OCI-LY3 (cell line): ENCODE measurements at regions not wholly inside any gene's neighbourhood (a gene's known extent, or its start where the extent isn't known, plus 50 kb on each side); places are given as distances from the start of the nearest gene placed in this dataset.

Experiments
- H2AFZ ChIP-seq: fragments of 200-600, 300-600 bp; shearing (Covaris generic); 2 replicates; pipeline ENCODE4 v1.6.0; 2014; ENCODE audit warnings: antibody characterized with exemption, low read depth, low read length
- H3K27ac ChIP-seq: fragments of 200-600, 300-600 bp; sonication (generic); 2 replicates; pipeline ENCODE4 v1.5.1; 2014; ENCODE audit warnings: mild to moderate bottlenecking, low read length, moderate library complexity, mixed read lengths
- H3K27me3 ChIP-seq: fragments of 200-600, 300-600 bp; sonication (generic); 2 replicates; pipeline ENCODE4 v1.6.1; 2014; ENCODE audit warnings: low read depth, low read length, mixed read lengths
- H3K36me3 ChIP-seq: fragments of 200-600, 300-600 bp; sonication (generic); replicated peaks from 2 replicates; pipeline ENCODE3; 2014; ENCODE audit warnings: low read depth, low read length, mixed read lengths
- H3K4me1 ChIP-seq: fragments of 300-600, 200-600 bp; sonication (generic); 2 replicates; pipeline ENCODE4 v1.6.1; 2014; ENCODE audit warnings: low read length, mixed read lengths
- H3K4me2 ChIP-seq: fragments of 200-600, 300-600 bp; sonication (generic); 2 replicates; pipeline ENCODE4 v1.6.1; 2014; ENCODE audit warnings: low read length, mixed read lengths
- H3K4me3 ChIP-seq: fragments of 300-600, 200-600 bp; sonication (generic); 2 replicates; pipeline ENCODE4 v1.5.1; 2014; ENCODE audit warnings: antibody characterized with exemption, mild to moderate bottlenecking, low read length, moderate library complexity
- H3K79me2 ChIP-seq: fragments of 300-600, 200-600 bp; shearing (Covaris generic); 2 replicates; pipeline ENCODE4 v1.6.1; 2014; ENCODE audit warnings: mild to moderate bottlenecking, low read length, mixed read lengths
- H3K9ac ChIP-seq: fragments of 300-600, 200-600 bp; shearing (Covaris generic); 2 replicates; pipeline ENCODE4 v1.6.0; 2014; ENCODE audit warnings: mild to moderate bottlenecking, low read length, moderate library complexity
- H3K9me3 ChIP-seq: fragments of 200-600, 300-600 bp; shearing (Covaris generic); 2 replicates; pipeline ENCODE4 v1.6.1; 2014; ENCODE audit warnings: low read length, mixed read lengths; ENCODE audit not compliant: insufficient read depth
- H4K20me1 ChIP-seq: fragments of 200-600, 300-600 bp; sonication (generic); 2 replicates; pipeline ENCODE4 v1.6.1; 2016; ENCODE audit warnings: low read length, mixed read lengths; ENCODE audit not compliant: insufficient read depth
- EZH2phosphoT487 ChIP-seq: fragments of 200-600 bp; shearing (Covaris generic); IDR thresholded peaks from 2 replicates; pipeline ENCODE4 v1.6.1; 2018; ENCODE audit warnings: antibody characterized with exemption, mixed run types, low read depth
- TF ChIP-seq, protein P1 (sequence below): fragments of 200-600, 300-600 bp; sonication (generic); IDR thresholded peaks from 2 replicates; pipeline ENCODE4 v1.5.1; 2014; ENCODE audit warnings: antibody characterized with exemption, low read length, low read depth

DNA sequence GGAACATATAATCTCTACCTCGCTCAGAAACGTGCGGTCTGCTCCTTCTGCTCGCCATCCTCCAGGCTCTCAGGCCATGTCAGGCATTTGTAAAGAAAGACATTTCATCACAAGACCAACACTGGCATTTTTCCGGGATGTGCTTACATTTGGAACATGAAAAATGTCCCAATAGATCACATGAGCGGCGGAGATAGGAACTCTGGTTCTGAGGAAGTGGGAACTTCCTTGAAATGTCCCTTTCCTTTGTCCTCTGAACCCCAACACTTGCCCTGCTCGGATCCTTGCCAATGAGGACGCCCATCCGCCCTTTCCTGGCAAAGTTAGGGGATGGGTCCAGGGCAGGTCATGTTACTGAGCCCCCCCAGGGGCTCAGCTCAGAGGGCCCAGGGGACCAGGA is 130.5 kb downstream of the MAF start:
- H3K4me2 ChIP-seq = no peak overlapping the region
- H3K4me1 ChIP-seq = no peaks in the 10 kb centered on the region
- H2AFZ ChIP-seq = no peak overlapping the region
- H3K27me3 ChIP-seq = 0 out of 2 replicates have a peak, but pooled peaks cover 3% of the 10 kb centered on the region
- TF ChIP-seq EZH2phosphoT487 = no peak
- TF ChIP-seq, protein P1, sequence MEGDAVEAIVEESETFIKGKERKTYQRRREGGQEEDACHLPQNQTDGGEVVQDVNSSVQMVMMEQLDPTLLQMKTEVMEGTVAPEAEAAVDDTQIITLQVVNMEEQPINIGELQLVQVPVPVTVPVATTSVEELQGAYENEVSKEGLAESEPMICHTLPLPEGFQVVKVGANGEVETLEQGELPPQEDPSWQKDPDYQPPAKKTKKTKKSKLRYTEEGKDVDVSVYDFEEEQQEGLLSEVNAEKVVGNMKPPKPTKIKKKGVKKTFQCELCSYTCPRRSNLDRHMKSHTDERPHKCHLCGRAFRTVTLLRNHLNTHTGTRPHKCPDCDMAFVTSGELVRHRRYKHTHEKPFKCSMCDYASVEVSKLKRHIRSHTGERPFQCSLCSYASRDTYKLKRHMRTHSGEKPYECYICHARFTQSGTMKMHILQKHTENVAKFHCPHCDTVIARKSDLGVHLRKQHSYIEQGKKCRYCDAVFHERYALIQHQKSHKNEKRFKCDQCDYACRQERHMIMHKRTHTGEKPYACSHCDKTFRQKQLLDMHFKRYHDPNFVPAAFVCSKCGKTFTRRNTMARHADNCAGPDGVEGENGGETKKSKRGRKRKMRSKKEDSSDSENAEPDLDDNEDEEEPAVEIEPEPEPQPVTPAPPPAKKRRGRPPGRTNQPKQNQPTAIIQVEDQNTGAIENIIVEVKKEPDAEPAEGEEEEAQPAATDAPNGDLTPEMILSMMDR = no peak
- H3K79me2 ChIP-seq = no peaks in the 10 kb centered on the region
- no peak overlapping the region for H3K27ac ChIP-seq
- H3K9me3 ChIP-seq = no peaks in the 10 kb centered on the region
- H3K36me3 ChIP-seq = no peaks in the 10 kb centered on the region
- H3K4me3 ChIP-seq = no peak overlapping the region
- H3K9ac ChIP-seq = no peak overlapping the region
- H4K20me1 ChIP-seq = no peaks in the 10 kb centered on the region

DNA sequence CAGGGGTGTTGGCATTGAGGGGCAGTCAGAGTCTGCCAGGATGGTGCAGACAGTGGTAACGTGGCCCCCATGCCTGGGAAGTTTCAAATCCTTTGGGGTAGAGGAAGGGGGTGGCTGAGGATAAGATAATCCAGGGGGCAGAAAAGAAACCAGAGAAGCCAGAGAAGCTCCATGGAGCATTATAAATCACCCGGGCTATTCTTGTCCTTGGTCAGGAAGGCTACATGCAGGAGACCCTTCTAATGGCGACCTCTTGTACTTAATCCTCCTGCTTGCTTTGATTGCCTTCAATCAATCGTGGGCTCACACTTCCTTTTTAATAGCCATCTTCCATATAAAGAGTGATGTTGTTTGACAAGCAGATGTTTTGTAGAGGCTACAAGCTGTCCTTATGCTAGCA is 131.9 kb downstream of the MAF start:
- Histone ChIP-seq H3K79me2 (no peaks in the 10 kb centered on the region), H2AFZ (no peak overlapping the region), H3K4me3 (no peak overlapping the region), H3K27me3 (0 out of 2 replicates have a peak, but pooled peaks cover 3% of the 10 kb centered on the region), H3K9me3 (no peaks in the 10 kb centered on the region), H3K4me1 (no peaks in the 10 kb centered on the region), H3K27ac (no peak overlapping the region), H3K36me3 (no peaks in the 10 kb centered on the region), H3K9ac (no peak overlapping the region), H3K4me2 (no peak overlapping the region), H4K20me1 (no peaks in the 10 kb centered on the region)
- TF ChIP-seq, protein P1 = no peak
- TF ChIP-seq EZH2phosphoT487 = no peak

DNA sequence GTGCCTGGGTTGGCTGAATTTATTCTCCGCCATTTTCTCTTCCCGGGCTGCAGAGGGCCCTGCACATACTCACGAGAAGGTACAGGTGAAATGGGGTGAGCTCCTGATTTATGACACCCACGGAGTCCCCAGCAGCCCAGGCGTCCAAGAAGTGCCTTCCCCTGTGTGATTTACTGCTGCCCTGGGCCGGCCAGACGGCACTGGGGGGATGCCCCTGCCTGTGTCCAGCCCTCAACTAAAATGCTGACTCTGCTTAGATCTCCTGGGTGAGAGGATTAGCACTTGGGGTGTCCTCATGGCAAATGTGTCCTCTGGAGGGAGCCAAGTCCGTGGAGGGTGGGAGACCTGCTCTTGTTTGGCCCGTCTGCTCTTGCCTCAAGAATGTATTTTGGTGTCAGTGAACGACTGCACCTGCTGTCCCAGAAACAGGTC is 132.4 kb downstream of the MAF start:
- no peak overlapping the region for H3K4me2 ChIP-seq
- no peak overlapping the region for H3K4me3 ChIP-seq
- no peaks in the 10 kb centered on the region for H3K36me3 ChIP-seq
- no peaks in the 10 kb centered on the region for H3K4me1 ChIP-seq
- H3K9ac ChIP-seq = no peak overlapping the region
- no peaks in the 10 kb centered on the region for H3K9me3 ChIP-seq
- H4K20me1 ChIP-seq = no peaks in the 10 kb centered on the region
- no peak overlapping the region for H2AFZ ChIP-seq
- H3K27ac ChIP-seq = no peak overlapping the region
- H3K79me2 ChIP-seq = no peaks in the 10 kb centered on the region
- H3K27me3 ChIP-seq = 0 out of 2 replicates have a peak, but pooled peaks cover 3% of the 10 kb centered on the region
- TF ChIP-seq, protein P1 = no peak
- no peak for TF ChIP-seq EZH2phosphoT487

DNA sequence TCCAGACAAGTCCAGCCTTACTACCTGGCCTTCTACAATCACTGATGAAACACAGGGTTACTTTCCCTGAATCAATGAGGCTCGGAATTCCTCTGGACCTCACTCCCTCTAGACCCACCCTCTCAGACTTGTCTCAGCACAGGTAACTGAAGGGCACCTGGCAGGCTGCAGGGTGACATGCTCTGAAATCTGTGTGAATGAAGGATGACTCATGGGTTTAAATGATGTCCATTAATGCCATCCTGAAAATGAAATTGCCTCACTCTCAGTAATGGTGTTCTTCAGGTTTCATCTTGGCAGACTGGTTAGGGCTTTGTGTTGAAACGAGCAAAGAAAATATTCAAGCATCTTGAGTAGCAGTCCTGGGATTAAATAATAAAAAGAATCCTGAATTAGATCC is 134.4 kb downstream of the MAF start:
- no peak overlapping the region for H3K9ac ChIP-seq
- H3K9me3 ChIP-seq = no peaks in the 10 kb centered on the region
- H2AFZ ChIP-seq = no peak overlapping the region
- no peaks in the 10 kb centered on the region for H3K36me3 ChIP-seq
- H3K4me1 ChIP-seq = no peaks in the 10 kb centered on the region
- H3K79me2 ChIP-seq = no peaks in the 10 kb centered on the region
- H3K27me3 ChIP-seq = 0 out of 2 replicates have a peak, but pooled peaks cover 3% of the 10 kb centered on the region
- H3K27ac ChIP-seq = no peak overlapping the region
- H3K4me3 ChIP-seq = no peak overlapping the region
- TF ChIP-seq EZH2phosphoT487 = no peak
- TF ChIP-seq, protein P1 = no peak
- no peaks in the 10 kb centered on the region for H4K20me1 ChIP-seq
- no peak overlapping the region for H3K4me2 ChIP-seq
